Neural progenitor cell (in vitro differentiated cells): ENCODE measurements at regions not wholly inside any gene's neighbourhood (a gene's known extent, or its start where the extent isn't known, plus 50 kb on each side); places are given as distances from the start of the nearest gene placed in this dataset.

Experiments used
- EZH2 ChIP-seq: fragments of 200-600 bp; sonication (generic); IDR thresholded peaks from 2 replicates; pipeline ENCODE4 v1.6.1; 2017; ENCODE audit warnings: antibody characterized with exemption, mild to moderate bottlenecking, moderate library complexity
- EZH2phosphoT487 ChIP-seq: fragments of 200-600 bp; sonication (generic); IDR thresholded peaks from 2 replicates; pipeline ENCODE4 v1.6.1; 2017; ENCODE audit warnings: antibody characterized with exemption
- TF ChIP-seq, protein P1 (sequence below): fragments of 200-600 bp; sonication (generic); IDR thresholded peaks from 2 replicates; pipeline ENCODE4 v1.5.1; 2017; ENCODE audit warnings: antibody characterized with exemption, mild to moderate bottlenecking

- TF ChIP-seq, protein P1, sequence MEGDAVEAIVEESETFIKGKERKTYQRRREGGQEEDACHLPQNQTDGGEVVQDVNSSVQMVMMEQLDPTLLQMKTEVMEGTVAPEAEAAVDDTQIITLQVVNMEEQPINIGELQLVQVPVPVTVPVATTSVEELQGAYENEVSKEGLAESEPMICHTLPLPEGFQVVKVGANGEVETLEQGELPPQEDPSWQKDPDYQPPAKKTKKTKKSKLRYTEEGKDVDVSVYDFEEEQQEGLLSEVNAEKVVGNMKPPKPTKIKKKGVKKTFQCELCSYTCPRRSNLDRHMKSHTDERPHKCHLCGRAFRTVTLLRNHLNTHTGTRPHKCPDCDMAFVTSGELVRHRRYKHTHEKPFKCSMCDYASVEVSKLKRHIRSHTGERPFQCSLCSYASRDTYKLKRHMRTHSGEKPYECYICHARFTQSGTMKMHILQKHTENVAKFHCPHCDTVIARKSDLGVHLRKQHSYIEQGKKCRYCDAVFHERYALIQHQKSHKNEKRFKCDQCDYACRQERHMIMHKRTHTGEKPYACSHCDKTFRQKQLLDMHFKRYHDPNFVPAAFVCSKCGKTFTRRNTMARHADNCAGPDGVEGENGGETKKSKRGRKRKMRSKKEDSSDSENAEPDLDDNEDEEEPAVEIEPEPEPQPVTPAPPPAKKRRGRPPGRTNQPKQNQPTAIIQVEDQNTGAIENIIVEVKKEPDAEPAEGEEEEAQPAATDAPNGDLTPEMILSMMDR = no peak
- TF ChIP-seq EZH2 = no peak
- TF ChIP-seq EZH2phosphoT487 = no peak
Measured at GRCh38 chr4:36823199-36823967, 421.2 kb upstream of the NWD2 start.
